ENCODE measurements at regions not wholly inside any gene's neighbourhood (a gene's known extent, or its start where the extent isn't known, plus 50 kb on each side); places are given as distances from the start of the nearest gene placed in this dataset.

GRCh38 chr7:36775676-36776075 is 51.4 kb upstream of the AOAH start:
- DNase-seq (ENCODE audit: low spot score), result no peak
- Histone ChIP-seq H3K4me3 (no peak overlapping the region), H3K27ac (no peak overlapping the region)
- TF ChIP-seq CTCF (IDR thresholded peaks at IDR 0.05), result no peak

GRCh38 chr7:36775061-36775620 is 50.8 kb upstream of the AOAH start:
- no peak for TF ChIP-seq CTCF (IDR thresholded peaks at IDR 0.05)
- H3K27ac ChIP-seq, result no peak overlapping the region
- no peak overlapping the region for H3K4me3 ChIP-seq
- DNase-seq (ENCODE audit: low spot score), result no peak

All from coronary artery (tissue), 2 donors.